ENCODE measurements at regions not wholly inside any gene's neighbourhood (a gene's known extent, or its start where the extent isn't known, plus 50 kb on each side); places are given as distances from the start of the nearest gene placed in this dataset.
"Not testable (repeated sequence)": the region's sequence is repeated elsewhere in the genome, so short reads cannot be mapped to it uniquely, and the experiment has no call there.

DNA sequence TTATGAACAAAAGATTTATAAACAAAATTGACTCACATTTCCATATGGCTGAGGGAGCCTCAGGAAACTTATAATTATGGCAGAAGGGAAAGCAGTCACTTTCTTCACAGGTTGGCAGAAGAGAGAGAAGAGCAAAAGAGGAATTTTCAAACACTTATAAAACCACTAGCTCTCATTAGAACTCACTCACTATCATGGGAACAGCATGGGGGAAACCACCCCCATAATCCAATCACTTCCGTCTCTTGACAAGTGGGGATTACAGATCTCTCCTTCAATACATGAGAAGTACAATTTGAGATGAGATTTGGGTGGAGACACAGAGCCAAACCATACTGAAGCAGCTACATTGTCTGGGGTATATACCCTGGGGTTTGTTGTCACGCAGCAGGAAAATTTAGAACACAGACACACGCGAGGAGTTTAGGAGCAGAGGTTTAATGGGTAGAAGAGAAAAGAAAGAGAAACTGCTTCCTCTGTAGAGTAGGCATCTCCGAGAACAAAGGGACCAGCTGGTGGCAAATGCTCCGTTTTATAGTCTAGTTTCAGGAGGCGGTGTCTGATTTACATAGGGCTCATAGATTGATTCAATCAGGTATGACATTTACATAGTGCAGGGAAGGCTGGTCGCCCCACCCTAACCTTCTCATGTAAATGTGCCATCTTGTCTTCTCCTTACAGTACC is 2277.7 kb upstream of the AGA start:
- no peak for DNase-seq
- no peak for FAIRE-seq

GRCh38 chr4:179726491-179726890 is 2284.3 kb upstream of the AGA start:
- H3K9ac ChIP-seq (ENCODE audit: low read length in 3 of 3); H3K4me1 ChIP-seq (ENCODE audit: control insufficient read depth in 2 of 3, insufficient read depth in 2 of 3, low read depth in 1 of 3, low read length in 3 of 3); DNase-seq; H3K27ac ChIP-seq (ENCODE audit: low read depth in 2 of 2, low read length in 2 of 2); H3K9me3 ChIP-seq (ENCODE audit: control insufficient read depth in 2 of 3, insufficient read depth in 1 of 3, low read length in 3 of 3); intact Hi-C loops (cut with DNase I); H3K27me3 ChIP-seq (ENCODE audit: control insufficient read depth, insufficient read depth, low read length); H3K36me3 ChIP-seq (ENCODE audit: control insufficient read depth in 2 of 3, insufficient read depth in 3 of 3, low read length in 3 of 3); FAIRE-seq; H3K4me3 ChIP-seq (ENCODE audit: low read length in 3 of 3): not testable (repeated sequence)

More for the DNA sequence above, 2277.7 kb upstream of the AGA start:
- Histone ChIP-seq H3K36me3 (ENCODE audit: control insufficient read depth in 2 of 3, insufficient read depth in 3 of 3, low read length in 3 of 3) (no peaks in the 10 kb centered on the region), H3K4me3 (ENCODE audit: low read length in 3 of 3) (no peak overlapping the region), H3K9me3 (ENCODE audit: control insufficient read depth in 2 of 3, insufficient read depth in 1 of 3, low read length in 3 of 3) (no peaks in the 10 kb centered on the region), H3K27me3 (ENCODE audit: control insufficient read depth, insufficient read depth, low read length) (no peaks in the 10 kb centered on the region), H3K9ac (ENCODE audit: low read length in 3 of 3) (no peak overlapping the region), H3K27ac (ENCODE audit: low read depth in 2 of 2, low read length in 2 of 2) (no peak overlapping the region), H3K4me1 (ENCODE audit: control insufficient read depth in 2 of 3, insufficient read depth in 2 of 3, low read depth in 1 of 3, low read length in 3 of 3) (no peaks in the 10 kb centered on the region)
- intact Hi-C loops (cut with DNase I) = no loop called here
- TF ChIP-seq, protein P1, sequence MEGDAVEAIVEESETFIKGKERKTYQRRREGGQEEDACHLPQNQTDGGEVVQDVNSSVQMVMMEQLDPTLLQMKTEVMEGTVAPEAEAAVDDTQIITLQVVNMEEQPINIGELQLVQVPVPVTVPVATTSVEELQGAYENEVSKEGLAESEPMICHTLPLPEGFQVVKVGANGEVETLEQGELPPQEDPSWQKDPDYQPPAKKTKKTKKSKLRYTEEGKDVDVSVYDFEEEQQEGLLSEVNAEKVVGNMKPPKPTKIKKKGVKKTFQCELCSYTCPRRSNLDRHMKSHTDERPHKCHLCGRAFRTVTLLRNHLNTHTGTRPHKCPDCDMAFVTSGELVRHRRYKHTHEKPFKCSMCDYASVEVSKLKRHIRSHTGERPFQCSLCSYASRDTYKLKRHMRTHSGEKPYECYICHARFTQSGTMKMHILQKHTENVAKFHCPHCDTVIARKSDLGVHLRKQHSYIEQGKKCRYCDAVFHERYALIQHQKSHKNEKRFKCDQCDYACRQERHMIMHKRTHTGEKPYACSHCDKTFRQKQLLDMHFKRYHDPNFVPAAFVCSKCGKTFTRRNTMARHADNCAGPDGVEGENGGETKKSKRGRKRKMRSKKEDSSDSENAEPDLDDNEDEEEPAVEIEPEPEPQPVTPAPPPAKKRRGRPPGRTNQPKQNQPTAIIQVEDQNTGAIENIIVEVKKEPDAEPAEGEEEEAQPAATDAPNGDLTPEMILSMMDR (IDR thresholded peaks at IDR 0.05; ENCODE audit: borderline replicate concordance, extremely low read depth, insufficient read depth) = no peak

GRCh38 chr4:179728305-179728704 is 2286.1 kb upstream of the AGA start:
- FAIRE-seq (no peak), DNase-seq (no peak)
- intact Hi-C loops (cut with DNase I) = no loop called here
- Histone ChIP-seq H3K4me1 (ENCODE audit: control insufficient read depth in 2 of 3, insufficient read depth in 2 of 3, low read depth in 1 of 3, low read length in 3 of 3) (no peaks in the 10 kb centered on the region), H3K9ac (ENCODE audit: low read length in 3 of 3) (no peak overlapping the region), H3K36me3 (ENCODE audit: control insufficient read depth in 2 of 3, insufficient read depth in 3 of 3, low read length in 3 of 3) (no peaks in the 10 kb centered on the region), H3K9me3 (ENCODE audit: control insufficient read depth in 2 of 3, insufficient read depth in 1 of 3, low read length in 3 of 3) (no peaks in the 10 kb centered on the region), H3K27me3 (ENCODE audit: control insufficient read depth, insufficient read depth, low read length) (no peaks in the 10 kb centered on the region), H3K4me3 (ENCODE audit: low read length in 3 of 3) (no peak overlapping the region), H3K27ac (ENCODE audit: low read depth in 2 of 2, low read length in 2 of 2) (no peak overlapping the region)
- TF ChIP-seq, protein P1 (IDR thresholded peaks at IDR 0.05; ENCODE audit: borderline replicate concordance, extremely low read depth, insufficient read depth) = no peak

- intact Hi-C loops (cut with DNase I); FAIRE-seq; H3K9ac ChIP-seq (ENCODE audit: low read length in 3 of 3): not testable (repeated sequence)
These were observed 2294.6 kb upstream of the AGA start for GRCh38 chr4:179736820-179737219.

More at GRCh38 chr4:179736820-179737219, 2294.6 kb upstream of the AGA start:
- H3K36me3 ChIP-seq (ENCODE audit: control insufficient read depth in 2 of 3, insufficient read depth in 3 of 3, low read length in 3 of 3); H3K4me1 ChIP-seq (ENCODE audit: control insufficient read depth in 2 of 3, insufficient read depth in 2 of 3, low read depth in 1 of 3, low read length in 3 of 3); DNase-seq; H3K27ac ChIP-seq (ENCODE audit: low read depth in 2 of 2, low read length in 2 of 2); H3K9me3 ChIP-seq (ENCODE audit: control insufficient read depth in 2 of 3, insufficient read depth in 1 of 3, low read length in 3 of 3); H3K27me3 ChIP-seq (ENCODE audit: control insufficient read depth, insufficient read depth, low read length); H3K4me3 ChIP-seq (ENCODE audit: low read length in 3 of 3): not testable (repeated sequence)

All from kidney (tissue), 13 donors.